HG03342 (cell line): ENCODE measurements at regions not wholly inside any gene's neighbourhood (a gene's known extent, or its start where the extent isn't known, plus 50 kb on each side); places are given as distances from the start of the nearest gene placed in this dataset.

Experiments used
- ATAC-seq: cut with Tn5 transposase; IDR thresholded peaks from one replicate; pipeline ENCODE4 v1.9.1; 2021; ENCODE audit warnings: mild to moderate bottlenecking, moderate library complexity; ENCODE audit not compliant: unreplicated experiment

- ATAC-seq: no peak
Measured at GRCh38 chr1:229817936-229818335, 191.9 kb downstream of the URB2 start.

- no peak for ATAC-seq
Measured at GRCh38 chr1:229819091-229819490, 193.0 kb downstream of the URB2 start.

GRCh38 chr1:229822026-229822425 lies 196.0 kb downstream of the URB2 start:
- ATAC-seq: no peak

- ATAC-seq: no peak
Measured at GRCh38 chr1:229825042-229825441, 199.0 kb downstream of the URB2 start.

- no peak for ATAC-seq
Measured at GRCh38 chr1:229828461-229828860, 202.4 kb downstream of the URB2 start.

GRCh38 chr1:229832695-229833094 lies 206.6 kb downstream of the URB2 start:
- no peak for ATAC-seq

GRCh38 chr1:229834230-229834629 lies 208.2 kb downstream of the URB2 start:
- ATAC-seq: no peak

GRCh38 chr1:229835226-229835625 lies 209.2 kb downstream of the URB2 start:
- no peak for ATAC-seq

GRCh38 chr1:229836324-229836723 lies 210.3 kb downstream of the URB2 start:
- no peak for ATAC-seq

- no peak for ATAC-seq
Measured at GRCh38 chr1:229838204-229838603, 212.2 kb downstream of the URB2 start.

GRCh38 chr1:229839800-229840199 lies 213.8 kb downstream of the URB2 start:
- ATAC-seq: no peak

- ATAC-seq: no peak
Measured at GRCh38 chr1:229841230-229841629, 215.2 kb downstream of the URB2 start.

- ATAC-seq: no peak
Measured at GRCh38 chr1:229842302-229843255, 216.5 kb downstream of the URB2 start.

GRCh38 chr1:229843627-229844238 lies 217.7 kb downstream of the URB2 start:
- no peak for ATAC-seq

- no peak for ATAC-seq
Measured at GRCh38 chr1:229844675-229845074, 218.6 kb downstream of the URB2 start.

GRCh38 chr1:229845410-229846138 lies 219.5 kb downstream of the URB2 start:
- ATAC-seq: no peak

- no peak for ATAC-seq
Measured at GRCh38 chr1:229846351-229846750, 220.3 kb downstream of the URB2 start.

- no peak for ATAC-seq
Measured at GRCh38 chr1:229848752-229849677, 218.0 kb upstream of the GALNT2 start.

- ATAC-seq: no peak
Measured at GRCh38 chr1:229851511-229851910, 215.5 kb upstream of the GALNT2 start.

GRCh38 chr1:229853751-229854150 lies 213.3 kb upstream of the GALNT2 start:
- ATAC-seq: no peak
